Keratinocyte (primary cell): ENCODE measurements at regions not wholly inside any gene's neighbourhood (a gene's known extent, or its start where the extent isn't known, plus 50 kb on each side); places are given as distances from the start of the nearest gene placed in this dataset.

ENCODE experiments used
- DNase-seq: peaks from one replicate; pipeline ENCODE4 v3.0.0-alpha.2; 2011; ENCODE audit warnings: low read depth, missing footprints, low spot score
- FAIRE-seq: peaks from 2 replicates; lab custom pipeline; 2011; peaks lifted over from hg19 to GRCh38; lab: Jason Lieb, UNC
- H2AFZ ChIP-seq: 2 replicates; pipeline ENCODE4 v1.6.0; 2012; ENCODE audit warnings: low read length, control low read depth, inconsistent platforms; ENCODE audit not compliant: control insufficient read depth
- H3K27ac ChIP-seq: 2 replicates; pipeline ENCODE4 v1.5.1; 2011; ENCODE audit warnings: low read length; ENCODE audit not compliant: control insufficient read depth, insufficient read depth
- H3K27me3 ChIP-seq: 3 replicates; pipeline ENCODE4 v1.6.0; 2011; ENCODE audit warnings: low read length; ENCODE audit not compliant: control insufficient read depth, insufficient read depth; ENCODE audit errors: extremely low read depth
- H3K36me3 ChIP-seq, 2 experiments: 2 replicates in 1 of 2; 3 replicates in 1 of 2; pipeline ENCODE4 v1.5.1; 2011; ENCODE audit warnings: low read length in 2 of 2, mild to moderate bottlenecking in 1 of 2; ENCODE audit not compliant: control insufficient read depth in 2 of 2, insufficient read depth in 2 of 2; ENCODE audit errors: extremely low read depth in 1 of 2
- H3K4me1 ChIP-seq: 3 replicates; pipeline ENCODE4 v1.5.1; 2011; ENCODE audit warnings: low read length; ENCODE audit not compliant: control insufficient read depth, insufficient read depth; ENCODE audit errors: extremely low read depth
- H3K4me2 ChIP-seq: 3 replicates; pipeline ENCODE4 v1.6.0; 2011; ENCODE audit warnings: low read depth, low read length; ENCODE audit not compliant: control insufficient read depth, insufficient read depth; ENCODE audit errors: extremely low read depth
- H3K4me3 ChIP-seq, 3 experiments: fragments of 200-600 bp in 1 of 3; sonication (generic) in 1 of 3; 2 replicates in 2 of 3; 3 replicates in 1 of 3; pipeline ENCODE4 v1.5.1; 2011 to 2016; ENCODE audit warnings: low read length in 3 of 3, mild to moderate bottlenecking in 3 of 3, control low read depth in 2 of 3, inconsistent platforms in 1 of 3, low read depth in 1 of 3, mixed read lengths in 1 of 3, mixed run types in 1 of 3, moderate library complexity in 1 of 3; ENCODE audit not compliant: control insufficient read depth in 2 of 3, insufficient read depth in 2 of 3; ENCODE audit errors: extremely low read depth in 1 of 3
- H3K79me2 ChIP-seq: 2 replicates; pipeline ENCODE4 v1.6.0; 2012; ENCODE audit warnings: low read length; ENCODE audit not compliant: control insufficient read depth, insufficient read depth
- H3K9ac ChIP-seq: 3 replicates; pipeline ENCODE4 v1.6.0; 2011; ENCODE audit warnings: low read length; ENCODE audit not compliant: control insufficient read depth, insufficient read depth; ENCODE audit errors: extremely low read depth
- H3K9me1 ChIP-seq: 3 replicates; pipeline ENCODE4 v1.6.0; 2011; ENCODE audit warnings: low read length; ENCODE audit not compliant: control insufficient read depth, insufficient read depth; ENCODE audit errors: extremely low read depth
- H3K9me3 ChIP-seq: 2 replicates; pipeline ENCODE4 v1.5.1; 2012; ENCODE audit warnings: low read depth, low read length; ENCODE audit not compliant: control insufficient read depth
- H4K20me1 ChIP-seq: 3 replicates; pipeline ENCODE4 v1.6.0; 2011; ENCODE audit warnings: low read length; ENCODE audit not compliant: control insufficient read depth, insufficient read depth; ENCODE audit errors: extremely low read depth
- EZH2 ChIP-seq: IDR thresholded peaks from one replicate; pipeline ENCODE4 v1.6.1; 2012; ENCODE audit warnings: inconsistent platforms, mild to moderate bottlenecking, low read length, moderate library complexity
- dilution Hi-C: fragments of 300-500 bp; cut with MboI; formaldehyde crosslinking; loops from one replicate; pipeline ENCODE4 v1.7.0; 2020; ENCODE audit warnings: low sequenced_read_pairs; ENCODE audit not compliant: extremely low pct_ligation_motif_present
- TF ChIP-seq, protein P1 (sequence below), 3 experiments: IDR thresholded peaks in 1 of 3; conservative IDR thresholded peaks in 1 of 3; optimal IDR thresholded peaks in 1 of 3; 2 replicates in 2 of 3; 3 replicates in 1 of 3; pipeline versions ENCODE3 to v1.5.1; 2011; ENCODE audit warnings: low read length in 3 of 3, mild to moderate bottlenecking in 3 of 3, moderate library complexity in 2 of 3, control low read depth in 1 of 3, inconsistent platforms in 1 of 3; ENCODE audit not compliant: insufficient read depth in 2 of 3; ENCODE audit errors: extremely low read depth in 1 of 3

DNA sequence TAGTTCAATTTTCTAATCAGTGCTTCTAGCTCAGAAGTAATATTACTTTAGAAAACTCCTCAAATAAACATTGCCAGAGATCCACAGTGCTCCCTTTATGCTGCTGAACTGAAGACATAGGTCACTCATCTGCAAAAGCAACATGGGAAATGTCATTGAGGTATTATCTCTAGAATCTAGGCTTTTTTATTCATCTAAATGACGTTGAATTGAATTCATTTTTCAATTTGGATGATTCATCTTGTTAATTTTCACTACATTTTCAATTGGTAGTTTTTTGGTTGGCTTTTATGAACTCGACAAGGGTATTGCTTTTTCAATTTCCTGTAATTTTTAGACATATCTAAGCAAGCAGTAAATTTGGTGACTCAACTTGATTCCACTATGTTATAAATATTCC, 275.4 kb downstream of the NFKBIZ start:
- no peaks in the 10 kb centered on the region for H3K9me3 ChIP-seq
- no peaks in the 10 kb centered on the region for H3K9me1 ChIP-seq
- peak overlapping the region; percentile 45 for H3K9ac ChIP-seq
- no peaks in the 10 kb centered on the region for H3K27me3 ChIP-seq
- dilution Hi-C loops = no loop called here
- peak overlapping the region; percentile 97 for H3K27ac ChIP-seq
- DNase-seq = no peak
- no peak for TF ChIP-seq EZH2
- TF ChIP-seq, protein P1, sequence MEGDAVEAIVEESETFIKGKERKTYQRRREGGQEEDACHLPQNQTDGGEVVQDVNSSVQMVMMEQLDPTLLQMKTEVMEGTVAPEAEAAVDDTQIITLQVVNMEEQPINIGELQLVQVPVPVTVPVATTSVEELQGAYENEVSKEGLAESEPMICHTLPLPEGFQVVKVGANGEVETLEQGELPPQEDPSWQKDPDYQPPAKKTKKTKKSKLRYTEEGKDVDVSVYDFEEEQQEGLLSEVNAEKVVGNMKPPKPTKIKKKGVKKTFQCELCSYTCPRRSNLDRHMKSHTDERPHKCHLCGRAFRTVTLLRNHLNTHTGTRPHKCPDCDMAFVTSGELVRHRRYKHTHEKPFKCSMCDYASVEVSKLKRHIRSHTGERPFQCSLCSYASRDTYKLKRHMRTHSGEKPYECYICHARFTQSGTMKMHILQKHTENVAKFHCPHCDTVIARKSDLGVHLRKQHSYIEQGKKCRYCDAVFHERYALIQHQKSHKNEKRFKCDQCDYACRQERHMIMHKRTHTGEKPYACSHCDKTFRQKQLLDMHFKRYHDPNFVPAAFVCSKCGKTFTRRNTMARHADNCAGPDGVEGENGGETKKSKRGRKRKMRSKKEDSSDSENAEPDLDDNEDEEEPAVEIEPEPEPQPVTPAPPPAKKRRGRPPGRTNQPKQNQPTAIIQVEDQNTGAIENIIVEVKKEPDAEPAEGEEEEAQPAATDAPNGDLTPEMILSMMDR (optimal IDR thresholded peaks at IDR 0.05 in 1 of 3, IDR thresholded peaks at IDR 0.05 in 1 of 3, conservative IDR thresholded peaks at IDR 0.05 in 1 of 3; ENCODE audit: extremely low read depth in 1 of 3, insufficient read depth in 2 of 3, low read length in 3 of 3) = no peak
- H3K4me3 ChIP-seq = no peak overlapping the region
- H3K4me2 ChIP-seq = peak overlapping the region; percentile 26
- H3K36me3 ChIP-seq = no peaks in the 10 kb centered on the region
- H2AFZ ChIP-seq = no peak overlapping the region
- no peaks in the 10 kb centered on the region for H4K20me1 ChIP-seq
- peaks cover 23% of the 10 kb centered on the region for H3K4me1 ChIP-seq
- no peaks in the 10 kb centered on the region for H3K79me2 ChIP-seq
- FAIRE-seq = peak; percentile 71

DNA sequence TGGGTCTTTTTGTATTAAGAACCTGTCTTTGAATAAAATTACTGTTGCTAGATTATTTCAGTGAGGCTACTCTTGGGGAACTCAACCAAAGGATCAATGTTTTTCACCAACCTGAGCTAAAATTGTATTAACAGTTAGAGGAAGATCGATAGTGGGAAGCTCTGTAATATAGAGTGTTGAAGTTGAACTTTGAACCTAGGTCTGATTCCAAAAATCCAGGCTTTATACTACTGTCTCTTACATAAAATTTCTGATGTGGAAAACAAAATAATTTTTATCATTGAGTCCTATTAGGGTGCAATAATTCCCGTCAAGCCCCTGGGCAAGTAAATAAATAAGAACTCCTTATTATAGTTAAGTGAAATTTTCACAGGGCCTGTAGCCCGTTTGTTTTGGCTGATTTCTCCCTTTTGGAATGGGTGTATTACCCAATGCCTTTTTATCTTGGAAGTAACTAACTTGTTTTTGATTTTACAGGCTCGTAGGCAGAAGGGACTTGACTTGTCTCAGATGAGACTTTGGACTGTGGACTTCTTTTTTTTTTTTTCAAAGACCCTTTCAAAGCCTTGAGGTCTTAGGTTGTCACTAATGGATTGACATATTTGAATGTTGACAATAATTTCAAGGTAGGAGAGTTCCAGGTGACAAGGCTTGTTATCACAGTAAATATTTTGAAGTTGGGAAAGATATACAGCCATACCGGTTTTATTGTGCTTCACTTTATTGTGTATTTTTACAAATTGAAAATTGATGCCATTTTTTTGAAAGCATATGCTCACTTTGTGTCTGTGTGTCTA, 276.1 kb downstream of the NFKBIZ start:
- TF ChIP-seq, protein P1 (optimal IDR thresholded peaks at IDR 0.05 in 1 of 3, IDR thresholded peaks at IDR 0.05 in 1 of 3, conservative IDR thresholded peaks at IDR 0.05 in 1 of 3; ENCODE audit: extremely low read depth in 1 of 3, insufficient read depth in 2 of 3, low read length in 3 of 3) = no peak
- no peak for TF ChIP-seq EZH2
- dilution Hi-C loops = no loop called here
- H3K9ac ChIP-seq = no peak overlapping the region

More for the DNA sequence above, 276.1 kb downstream of the NFKBIZ start:
- no peak overlapping the region for H3K4me2 ChIP-seq
- H3K36me3 ChIP-seq = no peaks in the 10 kb centered on the region
- H3K79me2 ChIP-seq = no peaks in the 10 kb centered on the region
- no peaks in the 10 kb centered on the region for H3K9me3 ChIP-seq
- H3K9me1 ChIP-seq = no peaks in the 10 kb centered on the region
- no peaks in the 10 kb centered on the region for H4K20me1 ChIP-seq
- peaks cover 30% of the 10 kb centered on the region for H3K4me1 ChIP-seq
- H3K27ac ChIP-seq = peak overlapping the region; percentile 97
- no peak overlapping the region for H2AFZ ChIP-seq
- no peaks in the 10 kb centered on the region for H3K27me3 ChIP-seq
- FAIRE-seq (no peak), DNase-seq (no peak)
- no peak overlapping the region for H3K4me3 ChIP-seq
